ENCODE measurements at regions not wholly inside any gene's neighbourhood (a gene's known extent, or its start where the extent isn't known, plus 50 kb on each side); places are given as distances from the start of the nearest gene placed in this dataset.
"Not testable (repeated sequence)": the region's sequence is repeated elsewhere in the genome, so short reads cannot be mapped to it uniquely, and the experiment has no call there.

- not testable (repeated sequence) for H3K4me1 Mint-ChIP-seq; H3K36me3 Mint-ChIP-seq; ATAC-seq (replicated peaks); H3K27ac Mint-ChIP-seq; DNase-seq; H3K9me3 Mint-ChIP-seq; H3K4me3 Mint-ChIP-seq
- H3K27me3 Mint-ChIP-seq, result peaks cover 9 to 31% of the 10 kb centered on the region in 2 donors
Observed at GRCh38 chr7:6989968-6990367, 163.9 kb upstream of the CCZ1B start.

- not testable (repeated sequence) for H3K4me3 Mint-ChIP-seq; H3K36me3 Mint-ChIP-seq; H3K27ac Mint-ChIP-seq; DNase-seq; ATAC-seq (replicated peaks); H3K9me3 Mint-ChIP-seq; H3K4me1 Mint-ChIP-seq
- peaks cover 9 to 30% of the 10 kb centered on the region in 2 donors for H3K27me3 Mint-ChIP-seq
Observed at GRCh38 chr7:6990426-6991152, 164.5 kb upstream of the CCZ1B start.

GRCh38 chr7:6991169-6991611, 165.1 kb upstream of the CCZ1B start:
- H3K4me1 Mint-ChIP-seq; H3K27ac Mint-ChIP-seq; DNase-seq; H3K9me3 Mint-ChIP-seq; H3K36me3 Mint-ChIP-seq; H3K4me3 Mint-ChIP-seq; ATAC-seq (replicated peaks): not testable (repeated sequence)
- peaks cover 9 to 30% of the 10 kb centered on the region in 2 donors for H3K27me3 Mint-ChIP-seq

- not testable (repeated sequence) for H3K36me3 Mint-ChIP-seq; DNase-seq; H3K9me3 Mint-ChIP-seq; ATAC-seq (replicated peaks); H3K27ac Mint-ChIP-seq; H3K4me1 Mint-ChIP-seq; H3K4me3 Mint-ChIP-seq
- H3K27me3 Mint-ChIP-seq, result peaks cover 9 to 26% of the 10 kb centered on the region in 2 donors
Observed at GRCh38 chr7:6991686-6992085, 165.6 kb upstream of the CCZ1B start.

- DNase-seq; H3K4me3 Mint-ChIP-seq; H3K27ac Mint-ChIP-seq; H3K36me3 Mint-ChIP-seq; ATAC-seq (replicated peaks); H3K9me3 Mint-ChIP-seq; H3K4me1 Mint-ChIP-seq: not testable (repeated sequence)
- H3K27me3 Mint-ChIP-seq, result peaks cover 9 to 24% of the 10 kb centered on the region in 2 donors
Observed at GRCh38 chr7:6992133-6992532, 166.1 kb upstream of the CCZ1B start.

GRCh38 chr7:6995026-6995425, 169.0 kb upstream of the CCZ1B start:
- not testable (repeated sequence) for H3K36me3 Mint-ChIP-seq; H3K27ac Mint-ChIP-seq; DNase-seq; H3K4me3 Mint-ChIP-seq; H3K9me3 Mint-ChIP-seq; H3K4me1 Mint-ChIP-seq; ATAC-seq (replicated peaks)
- H3K27me3 Mint-ChIP-seq, result peaks cover 14 to 24% of the 10 kb centered on the region in 2 donors

- not testable (repeated sequence) for H3K36me3 Mint-ChIP-seq; ATAC-seq (replicated peaks); H3K4me3 Mint-ChIP-seq; DNase-seq; H3K27ac Mint-ChIP-seq; H3K4me1 Mint-ChIP-seq; H3K9me3 Mint-ChIP-seq
- peaks cover 14 to 21% of the 10 kb centered on the region in 2 donors for H3K27me3 Mint-ChIP-seq
Observed at GRCh38 chr7:6995493-6996289, 169.6 kb upstream of the CCZ1B start.

GRCh38 chr7:6999067-6999666, 173.1 kb upstream of the CCZ1B start:
- H3K4me3 Mint-ChIP-seq; H3K36me3 Mint-ChIP-seq; H3K9me3 Mint-ChIP-seq; ATAC-seq (replicated peaks); H3K4me1 Mint-ChIP-seq; DNase-seq; H3K27ac Mint-ChIP-seq: not testable (repeated sequence)
- peaks cover 26 to 29% of the 10 kb centered on the region in 2 donors for H3K27me3 Mint-ChIP-seq

GRCh38 chr7:7002418-7003062, 176.5 kb upstream of the CCZ1B start:
- ATAC-seq (replicated peaks), result no peak
- no peak for DNase-seq
- Mint-ChIP-seq H3K4me3 (no peak overlapping the region), H3K27me3 (peaks cover 26 to 29% of the 10 kb centered on the region in 2 donors), H3K36me3 (peaks cover 3% of the 10 kb centered on the region in 2 donors), H3K4me1 (no peaks in the 10 kb centered on the region), H3K27ac (no peak overlapping the region), H3K9me3 (peaks cover 6 to 7% of the 10 kb centered on the region in 2 donors)

GRCh38 chr7:7005303-7005702, 177.0 kb upstream of the C1GALT1 start:
- peaks cover 22 to 30% of the 10 kb centered on the region in 2 donors for H3K27me3 Mint-ChIP-seq
- no peaks in the 10 kb centered on the region for H3K4me1 Mint-ChIP-seq
- H3K27ac Mint-ChIP-seq, result no peak overlapping the region
- no peak for DNase-seq
- H3K4me3 Mint-ChIP-seq, result no peak overlapping the region
- H3K36me3 Mint-ChIP-seq, result peaks cover 0 to under 1% of the 10 kb centered on the region in 2 donors
- ATAC-seq (replicated peaks), result no peak
- H3K9me3 Mint-ChIP-seq, result peaks cover 0 to 3% of the 10 kb centered on the region in 2 donors

GRCh38 chr7:7005949-7006348, 176.4 kb upstream of the C1GALT1 start:
- H3K27ac Mint-ChIP-seq; H3K4me1 Mint-ChIP-seq; ATAC-seq (replicated peaks); H3K4me3 Mint-ChIP-seq; H3K36me3 Mint-ChIP-seq; H3K9me3 Mint-ChIP-seq; DNase-seq: not testable (repeated sequence)
- H3K27me3 Mint-ChIP-seq, result peaks cover 24 to 33% of the 10 kb centered on the region in 2 donors

GRCh38 chr7:7011241-7011640, 171.1 kb upstream of the C1GALT1 start:
- H3K27me3 Mint-ChIP-seq, result peaks cover 28 to 49% of the 10 kb centered on the region in 2 donors
- H3K36me3 Mint-ChIP-seq; H3K27ac Mint-ChIP-seq; DNase-seq; ATAC-seq (replicated peaks); H3K4me3 Mint-ChIP-seq; H3K9me3 Mint-ChIP-seq; H3K4me1 Mint-ChIP-seq: not testable (repeated sequence)

GRCh38 chr7:7011751-7012150, 170.6 kb upstream of the C1GALT1 start:
- not testable (repeated sequence) for ATAC-seq (replicated peaks); H3K4me3 Mint-ChIP-seq; H3K36me3 Mint-ChIP-seq; H3K27ac Mint-ChIP-seq; H3K4me1 Mint-ChIP-seq; DNase-seq; H3K9me3 Mint-ChIP-seq
- H3K27me3 Mint-ChIP-seq, result peaks cover 28 to 49% of the 10 kb centered on the region in 2 donors
